ENCODE measurements at regions not wholly inside any gene's neighbourhood (a gene's known extent, or its start where the extent isn't known, plus 50 kb on each side); places are given as distances from the start of the nearest gene placed in this dataset.

DNA sequence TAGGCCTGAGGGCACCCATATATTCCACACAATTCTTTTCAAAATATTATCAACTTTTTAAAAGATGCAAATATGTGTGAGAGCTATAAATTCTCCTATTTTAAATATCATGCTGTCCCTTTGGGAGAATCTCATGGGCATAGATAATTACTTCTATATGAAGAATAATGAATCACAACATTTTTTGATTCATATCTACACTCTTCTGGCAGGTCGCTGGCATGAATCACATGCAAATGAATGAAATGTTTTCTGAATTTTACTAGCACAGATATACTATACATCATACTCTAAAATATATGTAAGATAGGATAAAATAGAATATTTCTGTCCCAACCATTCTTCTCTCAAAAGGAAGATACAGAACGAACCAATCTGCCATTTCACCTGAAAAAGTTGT is 277.7 kb upstream of the KCNH8 start:
- no peaks in the 10 kb centered on the region for H3K27me3 Mint-ChIP-seq
- peak; percentile 24 for ATAC-seq
- intact Hi-C loops (cut with micrococcal nuclease) = no loop called here
- no peak overlapping the region for H3K27ac Mint-ChIP-seq
- POLR2A ChIA-PET = no interaction called here
- CTCF ChIA-PET = interaction anchor here (0.9 to 2.2 kb wide), 2 partner anchors 14 to 118 kb away, joined by 3 to 8 read pairs; no protein-coding TSS in a partner anchor
- TF ChIP-seq, protein P1, sequence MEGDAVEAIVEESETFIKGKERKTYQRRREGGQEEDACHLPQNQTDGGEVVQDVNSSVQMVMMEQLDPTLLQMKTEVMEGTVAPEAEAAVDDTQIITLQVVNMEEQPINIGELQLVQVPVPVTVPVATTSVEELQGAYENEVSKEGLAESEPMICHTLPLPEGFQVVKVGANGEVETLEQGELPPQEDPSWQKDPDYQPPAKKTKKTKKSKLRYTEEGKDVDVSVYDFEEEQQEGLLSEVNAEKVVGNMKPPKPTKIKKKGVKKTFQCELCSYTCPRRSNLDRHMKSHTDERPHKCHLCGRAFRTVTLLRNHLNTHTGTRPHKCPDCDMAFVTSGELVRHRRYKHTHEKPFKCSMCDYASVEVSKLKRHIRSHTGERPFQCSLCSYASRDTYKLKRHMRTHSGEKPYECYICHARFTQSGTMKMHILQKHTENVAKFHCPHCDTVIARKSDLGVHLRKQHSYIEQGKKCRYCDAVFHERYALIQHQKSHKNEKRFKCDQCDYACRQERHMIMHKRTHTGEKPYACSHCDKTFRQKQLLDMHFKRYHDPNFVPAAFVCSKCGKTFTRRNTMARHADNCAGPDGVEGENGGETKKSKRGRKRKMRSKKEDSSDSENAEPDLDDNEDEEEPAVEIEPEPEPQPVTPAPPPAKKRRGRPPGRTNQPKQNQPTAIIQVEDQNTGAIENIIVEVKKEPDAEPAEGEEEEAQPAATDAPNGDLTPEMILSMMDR (IDR thresholded peaks at IDR 0.05) = no peak
- no peak for DNase-seq
- H3K4me1 Mint-ChIP-seq (ENCODE audit: low read depth) = peaks cover 41% of the 10 kb centered on the region
- H3K4me3 Mint-ChIP-seq = no peak overlapping the region
- no peaks in the 10 kb centered on the region for H3K36me3 Mint-ChIP-seq (ENCODE audit: low read depth)
- H3K9me3 Mint-ChIP-seq = no peaks in the 10 kb centered on the region

DNA sequence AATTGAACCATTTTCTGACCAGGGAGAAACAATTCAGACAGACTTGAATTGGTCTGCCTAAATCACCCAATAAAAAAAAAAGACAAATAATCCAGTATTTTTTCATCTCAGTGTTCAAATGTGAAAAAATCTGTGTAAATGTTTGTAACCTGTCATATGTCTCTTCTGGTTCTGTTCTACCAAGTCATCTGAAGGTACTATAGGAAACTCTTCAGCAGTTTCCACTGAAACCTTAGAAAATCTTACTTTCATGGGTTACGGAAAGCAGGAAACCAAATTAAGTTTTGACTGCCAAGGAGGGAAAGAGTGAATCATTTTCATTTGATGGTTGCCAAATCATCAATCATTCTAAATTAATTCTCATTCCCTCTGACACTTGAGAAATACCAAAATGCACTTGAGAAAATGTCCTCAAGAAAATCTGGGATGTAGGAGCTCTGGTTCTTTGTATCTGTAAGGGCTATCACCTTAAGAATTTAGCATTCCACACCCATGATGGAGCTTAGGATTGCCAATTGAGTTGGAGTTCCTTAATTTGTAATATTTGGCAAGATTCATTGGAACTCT is 278.2 kb upstream of the KCNH8 start:
- intact Hi-C loops (cut with micrococcal nuclease) = no loop called here
- ATAC-seq = peak; percentile 48
- CTCF ChIA-PET = interaction anchor here (0.9 to 2.2 kb wide), 2 partner anchors 14 to 119 kb away, joined by 3 to 8 read pairs; no protein-coding TSS in a partner anchor

DNA sequence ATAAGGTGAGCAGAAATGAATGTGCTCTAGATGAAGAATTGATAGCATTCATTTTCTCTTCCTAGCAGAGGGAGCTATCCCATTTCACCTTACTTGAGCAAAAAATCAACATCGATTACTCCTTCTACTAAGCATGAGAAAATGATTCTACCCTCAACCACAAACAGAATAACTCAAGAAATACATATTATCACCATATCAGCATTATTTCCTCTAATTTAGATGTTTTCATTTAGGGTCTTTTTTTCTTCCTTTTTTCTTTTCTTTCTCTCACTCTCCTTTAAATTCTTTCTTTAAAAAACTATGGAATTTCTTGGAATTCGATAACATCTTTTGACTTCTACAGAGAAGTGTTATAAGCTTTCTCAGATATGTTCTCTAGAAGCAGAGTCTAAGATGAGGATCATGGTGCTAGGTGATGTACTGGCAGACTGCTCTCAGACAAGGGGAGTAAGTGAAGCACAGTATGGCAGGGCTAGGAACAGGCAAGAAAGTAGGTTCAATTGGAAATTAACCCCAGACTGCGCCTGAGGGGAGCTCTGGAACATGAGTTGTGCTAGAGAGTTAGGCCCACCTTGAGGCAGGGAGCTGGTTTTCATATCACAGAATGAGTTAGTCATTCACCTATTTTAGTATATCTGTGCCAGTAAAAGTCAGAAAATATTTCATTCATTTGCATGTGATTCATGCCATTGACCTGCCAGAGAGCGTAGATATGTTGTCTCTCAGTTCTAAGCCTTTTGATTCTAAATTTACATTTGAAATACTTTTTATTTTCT is 279.2 kb upstream of the KCNH8 start:
- DNase-seq = peak; percentile 50
- intact Hi-C loops (cut with micrococcal nuclease) = no loop called here
- TF ChIP-seq, protein P1 (IDR thresholded peaks at IDR 0.05) = no peak
- Mint-ChIP-seq H3K4me3 (no peak overlapping the region), H3K36me3 (ENCODE audit: low read depth) (no peaks in the 10 kb centered on the region), H3K4me1 (ENCODE audit: low read depth) (peaks cover 41% of the 10 kb centered on the region), H3K27me3 (no peaks in the 10 kb centered on the region), H3K9me3 (no peaks in the 10 kb centered on the region), H3K27ac (peak overlapping the region; percentile 92)
- ChIA-PET POLR2A (interaction anchor here (0.9 to 1.9 kb wide), 2 partner anchors 128 to 440 kb away, joined by 3 to 4 read pairs; no protein-coding TSS in a partner anchor), CTCF (interaction anchor here (0.8 to 2.2 kb wide), 3 partner anchors 21 to 120 kb away, joined by 3 to 8 read pairs (median 5); no protein-coding TSS in a partner anchor)
- ATAC-seq = peak; percentile 71

More for the DNA sequence above, 278.2 kb upstream of the KCNH8 start:
- no peak for DNase-seq
- POLR2A ChIA-PET = interaction anchor here (1.9 kb wide), 1 partner anchor 129 kb away, joined by 4 read pairs; no protein-coding TSS in a partner anchor
- no peaks in the 10 kb centered on the region for H3K9me3 Mint-ChIP-seq
- no peak overlapping the region for H3K4me3 Mint-ChIP-seq
- TF ChIP-seq, protein P1 (IDR thresholded peaks at IDR 0.05) = no peak
- no peaks in the 10 kb centered on the region for H3K36me3 Mint-ChIP-seq (ENCODE audit: low read depth)
- no peaks in the 10 kb centered on the region for H3K27me3 Mint-ChIP-seq
- H3K4me1 Mint-ChIP-seq (ENCODE audit: low read depth) = peaks cover 41% of the 10 kb centered on the region
- H3K27ac Mint-ChIP-seq = peak overlapping the region; percentile 92

DNA sequence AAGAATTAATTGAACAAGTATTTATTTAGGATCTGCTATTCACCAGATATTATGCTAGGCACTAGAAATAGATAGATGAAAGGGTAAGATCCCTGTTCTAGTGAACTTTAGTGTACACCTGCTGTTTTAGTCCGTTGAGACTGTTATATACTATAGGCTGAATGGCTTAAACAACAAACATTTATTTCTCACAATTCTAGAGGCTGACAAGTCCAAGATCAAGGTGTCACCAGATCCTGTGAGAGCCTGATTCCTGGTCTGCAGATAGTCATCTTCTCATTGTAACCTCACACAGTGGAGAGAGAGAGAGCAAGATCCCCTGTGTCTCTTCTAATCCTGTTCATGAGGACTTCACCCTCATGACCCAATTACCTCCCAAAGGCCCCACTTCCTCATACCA is 281.4 kb upstream of the KCNH8 start:
- no peak for DNase-seq
- CTCF ChIA-PET = no interaction called here
- no peak overlapping the region for H3K27ac Mint-ChIP-seq
- H3K36me3 Mint-ChIP-seq (ENCODE audit: low read depth) = no peaks in the 10 kb centered on the region
- H3K27me3 Mint-ChIP-seq = no peaks in the 10 kb centered on the region
- H3K9me3 Mint-ChIP-seq = no peaks in the 10 kb centered on the region
- intact Hi-C loops (cut with micrococcal nuclease) = no loop called here
- H3K4me1 Mint-ChIP-seq (ENCODE audit: low read depth) = peaks cover 30% of the 10 kb centered on the region
- ATAC-seq = no peak
- POLR2A ChIA-PET = no interaction called here
- no peak overlapping the region for H3K4me3 Mint-ChIP-seq
- TF ChIP-seq, protein P1 (IDR thresholded peaks at IDR 0.05) = no peak

Measured in activated CD8-positive, alpha-beta T cell treated with anti-CD3 and anti-CD28 coated beads for 36 hours (primary cell).